ENCODE measurements at regions not wholly inside any gene's neighbourhood (a gene's known extent, or its start where the extent isn't known, plus 50 kb on each side); places are given as distances from the start of the nearest gene placed in this dataset.

DNA sequence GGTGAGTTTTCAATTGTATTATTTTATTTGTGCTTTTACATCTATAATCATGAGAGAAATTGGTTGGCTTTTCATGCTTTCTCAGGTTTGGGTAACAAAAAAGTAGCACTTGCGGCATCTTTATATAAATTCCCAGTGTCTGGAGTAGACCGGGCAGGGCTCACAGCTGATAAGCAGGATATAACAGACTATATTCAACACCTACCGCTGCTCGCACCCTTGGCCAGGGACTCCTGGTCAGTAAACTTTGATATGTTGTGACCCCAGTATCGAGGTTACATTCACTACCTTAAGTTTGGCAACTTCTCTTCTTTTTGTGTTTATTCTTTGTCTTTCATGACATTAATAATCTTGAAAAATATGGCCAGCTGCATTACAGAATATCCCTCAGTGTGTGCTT is 343.4 kb downstream of the TBC1D32 start:
- Histone ChIP-seq H3K9me3 (no peaks in the 10 kb centered on the region), H3K4me1 (ENCODE audit: control insufficient read depth in 1 of 2, insufficient read depth in 2 of 2, low read depth in 1 of 2, low read length in 1 of 2) (no peaks in the 10 kb centered on the region), H3K79me2 (ENCODE audit: insufficient read depth) (no peaks in the 10 kb centered on the region), H3K9ac (no peak overlapping the region), H3K4me3 (ENCODE audit: low read depth in 2 of 2, low read length in 1 of 2) (no peak overlapping the region), H3K36me3 (replicated peaks in 1 of 2; ENCODE audit: control insufficient read depth in 1 of 2, insufficient read depth in 2 of 2, low read length in 1 of 2) (no peaks in the 10 kb centered on the region), H3F3A (replicated peaks; ENCODE audit: insufficient read depth) (no peaks in the 10 kb centered on the region), H3K27ac (ENCODE audit: low read depth in 2 of 2, low read length in 1 of 2) (no peak overlapping the region), H3K9me2 (no peaks in the 10 kb centered on the region), H3K27me3 (ENCODE audit: insufficient read depth) (no peaks in the 10 kb centered on the region), H3K4me2 (no peak overlapping the region), H2AFZ (ENCODE audit: low read depth) (no peak overlapping the region), H4K20me1 (ENCODE audit: insufficient read depth) (no peaks in the 10 kb centered on the region)
- no peak for DNase-seq
- TF ChIP-seq ELF1 (IDR thresholded peaks at IDR 0.05) (no peak), GABPA (IDR thresholded peaks at IDR 0.05; ENCODE audit: low read depth) (no peak), EZH2phosphoT487 (IDR thresholded peaks at IDR 0.05; ENCODE audit: borderline replicate concordance, low read depth) (no peak), GATA2 (CRISPR knock-in tag; IDR thresholded peaks at IDR 0.05) (no peak), TEAD4 (IDR thresholded peaks at IDR 0.05; ENCODE audit: borderline replicate concordance, insufficient read depth) (no peak)
- TF ChIP-seq, protein P1, sequence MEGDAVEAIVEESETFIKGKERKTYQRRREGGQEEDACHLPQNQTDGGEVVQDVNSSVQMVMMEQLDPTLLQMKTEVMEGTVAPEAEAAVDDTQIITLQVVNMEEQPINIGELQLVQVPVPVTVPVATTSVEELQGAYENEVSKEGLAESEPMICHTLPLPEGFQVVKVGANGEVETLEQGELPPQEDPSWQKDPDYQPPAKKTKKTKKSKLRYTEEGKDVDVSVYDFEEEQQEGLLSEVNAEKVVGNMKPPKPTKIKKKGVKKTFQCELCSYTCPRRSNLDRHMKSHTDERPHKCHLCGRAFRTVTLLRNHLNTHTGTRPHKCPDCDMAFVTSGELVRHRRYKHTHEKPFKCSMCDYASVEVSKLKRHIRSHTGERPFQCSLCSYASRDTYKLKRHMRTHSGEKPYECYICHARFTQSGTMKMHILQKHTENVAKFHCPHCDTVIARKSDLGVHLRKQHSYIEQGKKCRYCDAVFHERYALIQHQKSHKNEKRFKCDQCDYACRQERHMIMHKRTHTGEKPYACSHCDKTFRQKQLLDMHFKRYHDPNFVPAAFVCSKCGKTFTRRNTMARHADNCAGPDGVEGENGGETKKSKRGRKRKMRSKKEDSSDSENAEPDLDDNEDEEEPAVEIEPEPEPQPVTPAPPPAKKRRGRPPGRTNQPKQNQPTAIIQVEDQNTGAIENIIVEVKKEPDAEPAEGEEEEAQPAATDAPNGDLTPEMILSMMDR (IDR thresholded peaks at IDR 0.05) = no peak
- TF ChIP-seq, protein P2, sequence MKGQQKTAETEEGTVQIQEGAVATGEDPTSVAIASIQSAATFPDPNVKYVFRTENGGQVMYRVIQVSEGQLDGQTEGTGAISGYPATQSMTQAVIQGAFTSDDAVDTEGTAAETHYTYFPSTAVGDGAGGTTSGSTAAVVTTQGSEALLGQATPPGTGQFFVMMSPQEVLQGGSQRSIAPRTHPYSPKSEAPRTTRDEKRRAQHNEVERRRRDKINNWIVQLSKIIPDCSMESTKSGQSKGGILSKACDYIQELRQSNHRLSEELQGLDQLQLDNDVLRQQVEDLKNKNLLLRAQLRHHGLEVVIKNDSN (IDR thresholded peaks at IDR 0.05; ENCODE audit: borderline replicate concordance, low read depth) = no peak
- TF ChIP-seq, protein P3, sequence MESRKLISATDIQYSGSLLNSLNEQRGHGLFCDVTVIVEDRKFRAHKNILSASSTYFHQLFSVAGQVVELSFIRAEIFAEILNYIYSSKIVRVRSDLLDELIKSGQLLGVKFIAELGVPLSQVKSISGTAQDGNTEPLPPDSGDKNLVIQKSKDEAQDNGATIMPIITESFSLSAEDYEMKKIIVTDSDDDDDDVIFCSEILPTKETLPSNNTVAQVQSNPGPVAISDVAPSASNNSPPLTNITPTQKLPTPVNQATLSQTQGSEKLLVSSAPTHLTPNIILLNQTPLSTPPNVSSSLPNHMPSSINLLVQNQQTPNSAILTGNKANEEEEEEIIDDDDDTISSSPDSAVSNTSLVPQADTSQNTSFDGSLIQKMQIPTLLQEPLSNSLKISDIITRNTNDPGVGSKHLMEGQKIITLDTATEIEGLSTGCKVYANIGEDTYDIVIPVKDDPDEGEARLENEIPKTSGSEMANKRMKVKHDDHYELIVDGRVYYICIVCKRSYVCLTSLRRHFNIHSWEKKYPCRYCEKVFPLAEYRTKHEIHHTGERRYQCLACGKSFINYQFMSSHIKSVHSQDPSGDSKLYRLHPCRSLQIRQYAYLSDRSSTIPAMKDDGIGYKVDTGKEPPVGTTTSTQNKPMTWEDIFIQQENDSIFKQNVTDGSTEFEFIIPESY (IDR thresholded peaks at IDR 0.05; ENCODE audit: borderline replicate concordance, low read depth) = no peak
- POLR2A ChIA-PET = interaction anchor here (0.6 kb wide), 1 partner anchor 27 kb away, joined by 5 read pairs; no protein-coding TSS in a partner anchor
- CTCF ChIA-PET = interaction anchor here (0.8 kb wide), 2 partner anchors 10 to 12 kb away, joined by 3 read pairs; no protein-coding TSS in a partner anchor
- WGBS (ENCODE audit: low lambda C conversion rate) = 62% methylated on average over 5 of the region's 5 CpGs

DNA sequence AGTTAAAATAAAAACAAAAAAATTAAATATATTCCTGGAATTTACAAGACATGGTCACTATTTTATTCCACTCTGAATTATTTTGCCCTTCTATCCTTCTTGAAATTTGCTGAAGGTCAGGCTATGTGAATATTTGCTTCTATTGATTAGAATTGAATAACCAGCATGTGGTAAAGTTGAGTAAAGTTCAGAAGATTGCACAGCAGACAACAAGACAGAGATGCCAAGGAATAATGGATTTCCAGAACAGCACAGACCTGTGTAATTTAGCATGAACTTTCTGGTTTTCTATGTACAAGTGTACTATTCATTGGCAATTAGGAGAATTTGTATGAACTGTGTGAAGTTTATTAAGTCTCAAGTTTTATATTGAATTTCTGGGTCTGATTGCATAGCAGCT is 352.4 kb downstream of the TBC1D32 start:
- Histone ChIP-seq H3K9ac (no peak overlapping the region), H3K36me3 (replicated peaks in 1 of 2; ENCODE audit: control insufficient read depth in 1 of 2, insufficient read depth in 2 of 2, low read length in 1 of 2) (no peaks in the 10 kb centered on the region), H3K79me2 (ENCODE audit: insufficient read depth) (no peaks in the 10 kb centered on the region), H3K9me2 (no peaks in the 10 kb centered on the region), H2AFZ (ENCODE audit: low read depth) (no peak overlapping the region), H3K27ac (ENCODE audit: low read depth in 2 of 2, low read length in 1 of 2) (no peak overlapping the region), H3F3A (replicated peaks; ENCODE audit: insufficient read depth) (no peaks in the 10 kb centered on the region), H3K4me1 (ENCODE audit: control insufficient read depth in 1 of 2, insufficient read depth in 2 of 2, low read depth in 1 of 2, low read length in 1 of 2) (no peaks in the 10 kb centered on the region), H3K4me3 (ENCODE audit: low read depth in 2 of 2, low read length in 1 of 2) (no peak overlapping the region), H3K9me3 (no peaks in the 10 kb centered on the region), H4K20me1 (ENCODE audit: insufficient read depth) (no peaks in the 10 kb centered on the region), H3K4me2 (no peak overlapping the region), H3K27me3 (ENCODE audit: insufficient read depth) (no peaks in the 10 kb centered on the region)
- ChIA-PET CTCF (no interaction called here), POLR2A (no interaction called here)
- TF ChIP-seq SIN3A (IDR thresholded peaks at IDR 0.05; ENCODE audit: borderline replicate concordance, low read depth, low read length) = no peak
- DNase-seq = no peak
